ENCODE measurements at regions not wholly inside any gene's neighbourhood (a gene's known extent, or its start where the extent isn't known, plus 50 kb on each side); places are given as distances from the start of the nearest gene placed in this dataset.

DNA sequence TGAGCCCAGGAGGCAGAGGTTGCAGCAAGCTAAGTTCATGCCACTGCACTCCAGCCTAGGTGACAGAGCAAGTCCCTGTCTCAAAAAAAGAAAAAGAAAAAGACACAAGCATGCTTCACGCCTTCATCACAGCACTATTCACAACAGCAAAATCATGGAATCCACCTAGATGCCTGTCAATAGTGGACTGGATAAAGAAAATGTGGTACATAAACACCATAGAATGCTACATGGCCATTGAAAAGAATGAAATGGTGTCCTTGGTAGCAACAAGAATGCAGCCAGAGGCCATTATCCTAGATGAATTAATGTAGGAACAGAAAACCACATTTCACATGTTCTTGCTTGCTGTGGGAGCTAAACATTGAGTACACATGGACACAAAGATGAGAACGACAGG, 392.6 kb downstream of the EIPR1 start:
- TF ChIP-seq, protein P1, sequence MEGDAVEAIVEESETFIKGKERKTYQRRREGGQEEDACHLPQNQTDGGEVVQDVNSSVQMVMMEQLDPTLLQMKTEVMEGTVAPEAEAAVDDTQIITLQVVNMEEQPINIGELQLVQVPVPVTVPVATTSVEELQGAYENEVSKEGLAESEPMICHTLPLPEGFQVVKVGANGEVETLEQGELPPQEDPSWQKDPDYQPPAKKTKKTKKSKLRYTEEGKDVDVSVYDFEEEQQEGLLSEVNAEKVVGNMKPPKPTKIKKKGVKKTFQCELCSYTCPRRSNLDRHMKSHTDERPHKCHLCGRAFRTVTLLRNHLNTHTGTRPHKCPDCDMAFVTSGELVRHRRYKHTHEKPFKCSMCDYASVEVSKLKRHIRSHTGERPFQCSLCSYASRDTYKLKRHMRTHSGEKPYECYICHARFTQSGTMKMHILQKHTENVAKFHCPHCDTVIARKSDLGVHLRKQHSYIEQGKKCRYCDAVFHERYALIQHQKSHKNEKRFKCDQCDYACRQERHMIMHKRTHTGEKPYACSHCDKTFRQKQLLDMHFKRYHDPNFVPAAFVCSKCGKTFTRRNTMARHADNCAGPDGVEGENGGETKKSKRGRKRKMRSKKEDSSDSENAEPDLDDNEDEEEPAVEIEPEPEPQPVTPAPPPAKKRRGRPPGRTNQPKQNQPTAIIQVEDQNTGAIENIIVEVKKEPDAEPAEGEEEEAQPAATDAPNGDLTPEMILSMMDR (IDR thresholded peaks at IDR 0.05; ENCODE audit: low read depth, low read length), result no peak
- Histone ChIP-seq H3K4me3 (ENCODE audit: low read depth, low read length) (no peak overlapping the region), H3K36me3 (no peaks in the 10 kb centered on the region), H3K9me3 (no peaks in the 10 kb centered on the region; the same call in 1 of the 2 replicates), H3K27me3 (no peaks in the 10 kb centered on the region), H3K4me1 (no peaks in the 10 kb centered on the region)
- no peak for DNase-seq

DNA sequence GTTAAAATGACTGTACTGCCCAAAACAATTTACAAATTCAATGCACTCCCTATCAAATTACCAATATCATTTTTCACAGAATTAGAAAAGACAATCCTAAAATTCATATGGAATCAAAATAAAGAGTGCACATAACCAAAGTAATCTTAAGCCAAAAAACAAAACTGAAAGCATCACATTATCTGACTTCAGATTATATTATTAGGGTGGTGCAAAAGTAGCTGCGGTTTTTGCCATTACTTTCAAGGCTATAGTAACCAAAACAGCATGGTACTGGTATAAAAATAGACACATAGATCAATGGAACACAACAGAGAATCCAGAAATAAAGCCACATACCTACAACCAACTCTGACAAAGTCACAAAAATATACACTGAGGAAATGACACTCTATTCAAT, 396.6 kb downstream of the EIPR1 start:
- H3K9me3 ChIP-seq, result no peaks in the 10 kb centered on the region
- H3K4me3 ChIP-seq (ENCODE audit: low read depth, low read length), result no peak overlapping the region
- no peaks in the 10 kb centered on the region for H3K4me1 ChIP-seq
- no peaks in the 10 kb centered on the region for H3K36me3 ChIP-seq
- DNase-seq, result no peak
- no peaks in the 10 kb centered on the region for H3K27me3 ChIP-seq
- TF ChIP-seq, protein P1 (IDR thresholded peaks at IDR 0.05; ENCODE audit: low read depth, low read length), result no peak

DNA sequence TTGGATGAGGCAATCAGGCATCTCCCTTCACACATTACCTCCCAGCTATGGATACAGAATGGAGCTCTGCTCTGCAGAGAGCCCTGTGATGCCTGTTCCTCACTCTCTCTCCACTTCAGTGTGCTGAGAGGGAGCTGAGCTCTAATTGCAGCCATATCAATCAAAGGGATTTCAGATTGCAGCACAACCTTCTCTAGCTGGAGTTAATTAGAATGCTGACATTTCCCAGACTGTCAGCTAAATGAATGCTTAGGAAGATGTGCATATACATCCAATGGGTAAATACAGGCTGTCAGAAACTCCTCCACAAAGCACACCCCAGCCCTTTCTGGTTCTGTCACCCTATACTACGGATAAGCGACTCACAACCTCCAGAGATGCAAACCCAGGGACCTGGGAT, 402.6 kb downstream of the EIPR1 start:
- Histone ChIP-seq H3K4me3 (ENCODE audit: low read depth, low read length) (no peak overlapping the region), H3K36me3 (no peaks in the 10 kb centered on the region), H3K27me3 (no peaks in the 10 kb centered on the region), H3K4me1 (peaks cover 7% of the 10 kb centered on the region; the same call in 1 of the 2 replicates), H3K9me3 (no peaks in the 10 kb centered on the region)
- TF ChIP-seq, protein P1 (IDR thresholded peaks at IDR 0.05; ENCODE audit: low read depth, low read length), result no peak
- DNase-seq, result no peak

DNA sequence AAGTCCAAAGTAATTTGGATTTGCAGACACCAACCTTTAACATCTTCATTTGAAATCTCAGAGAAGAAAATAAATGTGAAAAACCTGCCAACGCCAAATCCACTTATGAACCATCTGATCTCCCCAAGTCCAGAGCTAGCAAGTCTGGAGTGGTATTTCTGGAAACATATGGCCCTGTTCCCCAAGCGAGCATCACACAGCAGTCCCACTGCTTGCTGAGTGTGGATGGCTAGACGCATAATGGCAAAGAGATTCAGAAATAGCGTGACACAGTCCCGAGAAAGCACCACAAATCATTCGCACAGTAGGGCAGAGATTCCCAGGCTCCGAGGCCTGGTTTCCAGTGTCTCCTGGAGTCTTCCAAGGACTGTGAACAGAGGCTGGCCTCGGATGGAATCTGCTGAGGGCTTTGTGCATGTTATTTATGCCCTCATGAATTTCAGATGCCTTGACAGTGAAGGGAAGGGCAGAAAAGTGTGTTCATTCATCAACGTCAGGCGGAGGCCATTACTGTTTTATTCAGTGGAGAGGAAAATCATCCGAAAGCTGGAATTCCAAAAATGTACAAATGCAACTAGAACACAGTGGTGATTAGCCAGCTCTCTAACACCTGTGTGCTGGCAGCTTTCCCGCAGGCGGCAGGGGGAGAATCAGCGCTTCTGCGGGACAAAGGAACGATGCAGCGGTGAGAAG, 417.0 kb downstream of the EIPR1 start:
- Histone ChIP-seq H3K36me3 (no peaks in the 10 kb centered on the region), H3K4me1 (no peaks in the 10 kb centered on the region; the same call in 1 of the 2 replicates), H3K27me3 (no peaks in the 10 kb centered on the region), H3K9me3 (no peaks in the 10 kb centered on the region), H3K4me3 (ENCODE audit: low read depth, low read length) (no peak overlapping the region)
- TF ChIP-seq, protein P1 (IDR thresholded peaks at IDR 0.05; ENCODE audit: low read depth, low read length), result no peak
- DNase-seq, result no peak

DNA sequence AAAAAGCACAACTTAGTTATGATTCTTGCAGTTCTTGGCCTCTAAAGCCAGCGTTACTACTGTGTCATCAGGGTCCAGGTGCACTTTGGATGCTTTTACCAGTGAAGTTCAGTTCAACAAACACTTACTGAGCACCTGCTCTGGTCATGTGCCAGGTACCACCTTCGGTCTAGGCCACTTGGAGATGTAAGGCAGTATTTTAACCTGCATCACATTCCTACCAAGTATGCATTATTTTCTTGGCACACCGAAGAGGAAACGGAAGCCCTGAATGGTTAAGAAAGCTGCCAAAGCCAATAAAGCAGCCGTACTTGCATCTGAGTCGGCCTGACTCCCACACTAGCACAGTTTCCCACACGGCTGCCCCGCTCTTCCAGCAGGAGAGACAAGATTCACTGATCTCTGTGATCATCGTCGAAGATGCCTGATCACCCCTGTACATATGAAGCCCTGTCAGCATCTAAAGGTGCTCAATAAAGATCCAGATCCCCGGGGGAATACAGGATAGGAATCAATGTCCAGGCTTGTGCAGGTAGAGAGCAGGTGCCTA, 427.1 kb downstream of the EIPR1 start:
- Histone ChIP-seq H3K4me3 (ENCODE audit: low read depth, low read length) (no peak overlapping the region), H3K4me1 (no peaks in the 10 kb centered on the region), H3K27me3 (no peaks in the 10 kb centered on the region), H3K9me3 (no peaks in the 10 kb centered on the region), H3K36me3 (no peaks in the 10 kb centered on the region)
- TF ChIP-seq, protein P1 (IDR thresholded peaks at IDR 0.05; ENCODE audit: low read depth, low read length), result no peak
- no peak for DNase-seq

DNA sequence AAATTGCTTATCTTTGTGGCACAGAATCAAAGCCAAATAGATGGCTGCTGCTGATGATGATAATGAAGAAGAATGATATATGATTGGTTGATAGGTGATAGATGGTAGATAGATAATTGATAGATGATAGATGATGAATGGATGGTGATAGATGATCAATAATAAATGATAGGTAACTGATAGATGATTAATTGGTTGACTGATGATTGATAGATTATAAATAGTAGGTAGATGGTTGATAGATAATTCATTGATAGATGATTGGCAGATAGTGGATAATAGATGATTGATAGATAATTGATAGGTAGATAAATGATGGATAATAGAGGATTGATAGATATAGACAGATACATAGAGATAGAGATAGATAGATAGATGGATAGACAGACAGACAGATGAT, 430.2 kb downstream of the EIPR1 start:
- no peak overlapping the region for H3K4me3 ChIP-seq (ENCODE audit: low read depth, low read length)
- no peak for DNase-seq
- H3K36me3 ChIP-seq, result no peaks in the 10 kb centered on the region
- no peaks in the 10 kb centered on the region for H3K27me3 ChIP-seq
- H3K9me3 ChIP-seq, result no peaks in the 10 kb centered on the region
- H3K4me1 ChIP-seq, result no peaks in the 10 kb centered on the region; the same call in 1 of the 2 replicates
- TF ChIP-seq, protein P1 (IDR thresholded peaks at IDR 0.05; ENCODE audit: low read depth, low read length), result no peak

Data from BE2C (cell line).